ENCODE measurements at regions not wholly inside any gene's neighbourhood (a gene's known extent, or its start where the extent isn't known, plus 50 kb on each side); places are given as distances from the start of the nearest gene placed in this dataset.

GRCh38 chr5:92890841-92891244 is 690.2 kb downstream of the NR2F1-AS1 start:
- no peak overlapping the region for H3K4me3 ChIP-seq (ENCODE audit: low read depth, low read length)
- no peak for TF ChIP-seq CTCF (IDR thresholded peaks at IDR 0.05; ENCODE audit: low read depth, low read length)

GRCh38 chr5:92889140-92889539 is 691.9 kb downstream of the NR2F1-AS1 start:
- no peak for TF ChIP-seq CTCF (IDR thresholded peaks at IDR 0.05; ENCODE audit: low read depth, low read length)
- H3K4me3 ChIP-seq (ENCODE audit: low read depth, low read length), result no peak overlapping the region

- H3K4me3 ChIP-seq (ENCODE audit: low read depth, low read length), result no peak overlapping the region
- TF ChIP-seq CTCF (IDR thresholded peaks at IDR 0.05; ENCODE audit: low read depth, low read length), result no peak
Measured at GRCh38 chr5:92887254-92887653, 693.8 kb downstream of the NR2F1-AS1 start.

GRCh38 chr5:92886751-92887150 is 694.3 kb downstream of the NR2F1-AS1 start:
- no peak overlapping the region for H3K4me3 ChIP-seq (ENCODE audit: low read depth, low read length)
- TF ChIP-seq CTCF (IDR thresholded peaks at IDR 0.05; ENCODE audit: low read depth, low read length), result no peak

GRCh38 chr5:92885950-92886349 is 695.1 kb downstream of the NR2F1-AS1 start:
- TF ChIP-seq CTCF (IDR thresholded peaks at IDR 0.05; ENCODE audit: low read depth, low read length), result no peak
- H3K4me3 ChIP-seq (ENCODE audit: low read depth, low read length), result no peak overlapping the region

- TF ChIP-seq CTCF (IDR thresholded peaks at IDR 0.05; ENCODE audit: low read depth, low read length), result no peak
- H3K4me3 ChIP-seq (ENCODE audit: low read depth, low read length), result no peak overlapping the region
Measured at GRCh38 chr5:92884469-92884868, 696.5 kb downstream of the NR2F1-AS1 start.

- no peak for TF ChIP-seq CTCF (IDR thresholded peaks at IDR 0.05; ENCODE audit: low read depth, low read length)
- no peak overlapping the region for H3K4me3 ChIP-seq (ENCODE audit: low read depth, low read length)
Measured at GRCh38 chr5:92879806-92880543, 701.0 kb downstream of the NR2F1-AS1 start.

Measured in WI38 (cell line).